HepG2 (cell line): ENCODE measurements at regions not wholly inside any gene's neighbourhood (a gene's known extent, or its start where the extent isn't known, plus 50 kb on each side); places are given as distances from the start of the nearest gene placed in this dataset.

Experiments used
- ATAC-seq: fragments of 200-7000 bp; cut with Tn5 transposase; 3 replicates; pipeline ENCODE4 v1.9.1; 2020; ENCODE audit warnings: mild to moderate bottlenecking, moderate library complexity
- BruUV-seq: library from RNA; stranded (reverse); fragments of 400-500 nt; replicated peaks from 2 replicates; lab custom pipeline; 2021; lab: Mats Ljungman, UMichigan
- CTCF ChIA-PET: fragments of 300-600 bp; formaldehyde crosslinking; extraction: SDS; loops from one replicate; lab custom pipeline; 2021; ENCODE audit warnings: low total read pairs, inconsistent platforms, low intra/inter-chr PET ratio; lab: Yijun Ruan, JAX
- POLR2A ChIA-PET: fragments of 350-600 bp; sonication (Branson Sonifier 250); formaldehyde crosslinking; loops from one replicate; lab custom pipeline; 2020; ENCODE audit warnings: antibody characterized with exemption, inconsistent platforms; lab: Yijun Ruan, JAX
- DNase-seq: peaks from one replicate; pipeline ENCODE4 v3.0.0-alpha.2; 2015; ENCODE audit warnings: low spot score
- FAIRE-seq: peaks from 3 replicates; lab custom pipeline; 2011; peaks lifted over from hg19 to GRCh38; lab: Jason Lieb, UNC
- H2AFZ ChIP-seq: one replicate; pipeline ENCODE4 v1.6.1; 2011; ENCODE audit warnings: low read length, inconsistent platforms
- H3K27ac ChIP-seq: fragments of 300-600 bp; 3 replicates; pipeline ENCODE4 v1.8.0; 2011; ENCODE audit warnings: mixed run types, mild to moderate bottlenecking, mixed read lengths, low read length, inconsistent platforms; ENCODE audit not compliant: insufficient read depth; ENCODE audit errors: extremely low read length
- H3K27me3 ChIP-seq, 2 experiments: fragments of 200-600 bp in 1 of 2; 2 replicates in 1 of 2; 3 replicates in 1 of 2; pipeline versions ENCODE4 v1.6.0 to v1.8.0; 2011; ENCODE audit warnings: low read length in 2 of 2, mild to moderate bottlenecking in 2 of 2, moderate library complexity in 2 of 2, inconsistent platforms in 1 of 2; ENCODE audit not compliant: insufficient read depth in 2 of 2, control insufficient read depth in 1 of 2
- H3K36me3 ChIP-seq, 2 experiments: fragments of 200-600 bp in 1 of 2; replicated peaks in 1 of 2; 2 replicates in 1 of 2; 3 replicates in 1 of 2; pipeline versions ENCODE4 v1.5.1 to v1.8.0; 2011; ENCODE audit warnings: low read length in 2 of 2, inconsistent platforms in 1 of 2; ENCODE audit not compliant: insufficient read depth in 2 of 2, control insufficient read depth in 1 of 2
- H3K4me1 ChIP-seq: 2 replicates; pipeline ENCODE4 v1.5.1; 2012; ENCODE audit warnings: low read length, inconsistent platforms; ENCODE audit not compliant: insufficient read depth
- H3K4me2 ChIP-seq: 2 replicates; pipeline ENCODE4 v1.6.0; 2011; ENCODE audit warnings: low read depth, low read length, inconsistent platforms
- H3K4me3 ChIP-seq, 3 experiments: fragments of 200-600 bp in 1 of 3; sonication (generic), shearing (Covaris generic) in 1 of 3; replicated peaks in 1 of 3; 2 replicates each; pipeline ENCODE4 v1.5.1; 2011 to 2016; ENCODE audit warnings: low read length in 3 of 3, inconsistent platforms in 2 of 3, low read depth in 2 of 3, mild to moderate bottlenecking in 2 of 3, control low read depth in 1 of 3, mixed read lengths in 1 of 3; ENCODE audit not compliant: insufficient read depth in 1 of 3
- H3K79me2 ChIP-seq: one replicate; pipeline ENCODE4 v1.6.1; 2011; ENCODE audit warnings: low read length, inconsistent platforms; ENCODE audit not compliant: insufficient read depth
- H3K9ac ChIP-seq: 2 replicates; pipeline ENCODE4 v1.6.0; 2011; ENCODE audit warnings: mild to moderate bottlenecking, low read depth, low read length, inconsistent platforms; ENCODE audit not compliant: insufficient read depth
- H3K9me3 ChIP-seq: 2 replicates; pipeline ENCODE4 v1.5.1; 2012; ENCODE audit warnings: mild to moderate bottlenecking, low read length
- H4K20me1 ChIP-seq: 2 replicates; pipeline ENCODE4 v1.6.0; 2011; ENCODE audit warnings: inconsistent platforms, mild to moderate bottlenecking, low read length, moderate library complexity; ENCODE audit not compliant: insufficient read depth
- MED13 ChIP-seq: sonication (generic); formaldehyde crosslinking; IDR thresholded peaks from 2 replicates; pipeline ENCODE4 v1.5.0; 2020; ENCODE audit warnings: missing genetic modification reagents
- MLX ChIP-seq: IDR thresholded peaks from 2 replicates; pipeline ENCODE4 v1.6.1; 2016
- PHF8 ChIP-seq: sonication (generic); formaldehyde crosslinking; IDR thresholded peaks from 2 replicates; pipeline ENCODE4 v1.5.0; 2020; ENCODE audit warnings: missing genetic modification reagents
- SMAD1 ChIP-seq: sonication (generic); formaldehyde crosslinking; IDR thresholded peaks from 2 replicates; pipeline ENCODE4 v1.4.0; 2020; ENCODE audit warnings: missing genetic modification reagents, low read depth, mild to moderate bottlenecking, borderline replicate concordance
- ZBTB26 ChIP-seq: IDR thresholded peaks from 2 replicates; pipeline ENCODE4 v1.6.1; 2016; ENCODE audit warnings: missing compliant biosample characterization, missing genetic modification reagents, borderline replicate concordance
- ZFP62 ChIP-seq: sonication (generic); formaldehyde crosslinking; IDR thresholded peaks from 2 replicates; pipeline ENCODE4 v1.4.0; 2020; ENCODE audit warnings: missing genetic modification reagents
- ZNF317 ChIP-seq: sonication (generic); formaldehyde crosslinking; IDR thresholded peaks from 2 replicates; pipeline ENCODE4 v1.5.0; 2020; ENCODE audit warnings: mild to moderate bottlenecking, missing genetic modification reagents
- ZNF672 ChIP-seq: sonication (generic); formaldehyde crosslinking; IDR thresholded peaks from 2 replicates; pipeline ENCODE4 v1.8.1; 2022; ENCODE audit warnings: missing genetic modification reagents
- ZNF768 ChIP-seq: sonication (generic); formaldehyde crosslinking; IDR thresholded peaks from 2 replicates; pipeline ENCODE4 v1.4.0; 2020; ENCODE audit warnings: missing genetic modification reagents
- ZNF841 ChIP-seq: sonication (generic); formaldehyde crosslinking; IDR thresholded peaks from 2 replicates; pipeline ENCODE4 v1.8.1; 2023; ENCODE audit warnings: missing genetic modification reagents, borderline replicate concordance
- ZSCAN5A ChIP-seq: sonication (generic); formaldehyde crosslinking; IDR thresholded peaks from 2 replicates; pipeline ENCODE4 v1.8.0; 2022; ENCODE audit warnings: mild to moderate bottlenecking, missing genetic modification reagents, borderline replicate concordance
- WGBS: methylation state at CpG from one replicate; pipeline ENCODE4 v1.1.6; 2017; ENCODE audit warnings: low lambda C conversion rate; 5-methylcytosine and 5-hydroxymethylcytosine counted together
- in situ Hi-C: cut with HindIII; loops from 2 replicates; pipeline ENCODE4 v1.10.0; 2017; ENCODE audit warnings: low pct_unique_long_range_greater_than_20kb; ENCODE audit not compliant: extremely low pct_ligation_motif_present
- intact Hi-C: fragments of 100-400 bp; cut with micrococcal nuclease; formaldehyde crosslinking; loops from one replicate; pipeline ENCODE4 v1.10.0; 2022; ENCODE audit not compliant: unreplicated experiment

- TF ChIP-seq ZSCAN5A (CRISPR knock-in tag), result no peak
- no peak for TF ChIP-seq ZNF317 (CRISPR knock-in tag)
- TF ChIP-seq SMAD1 (CRISPR knock-in tag), result no peak
- TF ChIP-seq MLX (CRISPR knock-in tag), result no peak
- TF ChIP-seq PHF8 (CRISPR knock-in tag), result no peak
- no peak for TF ChIP-seq ZNF768
- TF ChIP-seq ZFP62 (CRISPR knock-in tag), result no peak
- no peak for TF ChIP-seq ZNF841 (CRISPR knock-in tag)
- TF ChIP-seq ZBTB26, result no peak
- no peak for TF ChIP-seq ZNF672 (CRISPR knock-in tag)
- TF ChIP-seq MED13 (CRISPR knock-in tag), result no peak
- H3K4me3 ChIP-seq, result no peak overlapping the region
- DNase-seq (no peak), FAIRE-seq (no peak), ATAC-seq (no peak)
- intact Hi-C loops, result no loop called here
- no peaks in the 10 kb centered on the region for H3K36me3 ChIP-seq
- H2AFZ ChIP-seq, result no peak overlapping the region
- peaks cover 0 to 3% of the 10 kb centered on the region in 2 experiments; a peak in 1 of 5 replicates for H3K27me3 ChIP-seq
- ChIA-PET CTCF (no interaction called here), POLR2A (no interaction called here)
- H3K9ac ChIP-seq, result no peak overlapping the region
- WGBS, result 27% methylated on average over 7 of the region's 10 CpGs
- H3K4me2 ChIP-seq, result no peak overlapping the region
- in situ Hi-C loops, result no loop called here
- no peak overlapping the region for H3K27ac ChIP-seq
- H3K79me2 ChIP-seq, result no peaks in the 10 kb centered on the region
- no peaks in the 10 kb centered on the region for H4K20me1 ChIP-seq
- peaks cover 14% of the 10 kb centered on the region for H3K4me1 ChIP-seq
- no peaks in the 10 kb centered on the region for H3K9me3 ChIP-seq
- no TSS peak for BruUV-seq
Observed at GRCh38 chr15:70580286-70580685, 183.1 kb downstream of the UACA start.
